HepG2 (cell line): ENCODE measurements at regions not wholly inside any gene's neighbourhood (a gene's known extent, or its start where the extent isn't known, plus 50 kb on each side); places are given as distances from the start of the nearest gene placed in this dataset.

ENCODE experiments used
- ATAC-seq: fragments of 200-7000 bp; cut with Tn5 transposase; 3 replicates; pipeline ENCODE4 v1.9.1; 2020; ENCODE audit warnings: mild to moderate bottlenecking, moderate library complexity
- BruUV-seq: library from RNA; stranded (reverse); fragments of 400-500 nt; replicated peaks from 2 replicates; lab custom pipeline; 2021; lab: Mats Ljungman, UMichigan
- CTCF ChIA-PET: fragments of 300-600 bp; formaldehyde crosslinking; extraction: SDS; loops from one replicate; lab custom pipeline; 2021; ENCODE audit warnings: low total read pairs, inconsistent platforms, low intra/inter-chr PET ratio; lab: Yijun Ruan, JAX
- POLR2A ChIA-PET: fragments of 350-600 bp; sonication (Branson Sonifier 250); formaldehyde crosslinking; loops from one replicate; lab custom pipeline; 2020; ENCODE audit warnings: antibody characterized with exemption, inconsistent platforms; lab: Yijun Ruan, JAX
- DNase-seq: peaks from one replicate; pipeline ENCODE4 v3.0.0-alpha.2; 2015; ENCODE audit warnings: low spot score
- FAIRE-seq: peaks from 3 replicates; lab custom pipeline; 2011; peaks lifted over from hg19 to GRCh38; lab: Jason Lieb, UNC
- H2AFZ ChIP-seq: one replicate; pipeline ENCODE4 v1.6.1; 2011; ENCODE audit warnings: low read length, inconsistent platforms
- H3K27ac ChIP-seq: fragments of 300-600 bp; 3 replicates; pipeline ENCODE4 v1.8.0; 2011; ENCODE audit warnings: mixed run types, mild to moderate bottlenecking, mixed read lengths, low read length, inconsistent platforms; ENCODE audit not compliant: insufficient read depth; ENCODE audit errors: extremely low read length
- H3K27me3 ChIP-seq, 2 experiments: fragments of 200-600 bp in 1 of 2; 2 replicates in 1 of 2; 3 replicates in 1 of 2; pipeline versions ENCODE4 v1.6.0 to v1.8.0; 2011; ENCODE audit warnings: low read length in 2 of 2, mild to moderate bottlenecking in 2 of 2, moderate library complexity in 2 of 2, inconsistent platforms in 1 of 2; ENCODE audit not compliant: insufficient read depth in 2 of 2, control insufficient read depth in 1 of 2
- H3K36me3 ChIP-seq, 2 experiments: fragments of 200-600 bp in 1 of 2; replicated peaks in 1 of 2; 2 replicates in 1 of 2; 3 replicates in 1 of 2; pipeline versions ENCODE4 v1.5.1 to v1.8.0; 2011; ENCODE audit warnings: low read length in 2 of 2, inconsistent platforms in 1 of 2; ENCODE audit not compliant: insufficient read depth in 2 of 2, control insufficient read depth in 1 of 2
- H3K4me1 ChIP-seq: 2 replicates; pipeline ENCODE4 v1.5.1; 2012; ENCODE audit warnings: low read length, inconsistent platforms; ENCODE audit not compliant: insufficient read depth
- H3K4me2 ChIP-seq: 2 replicates; pipeline ENCODE4 v1.6.0; 2011; ENCODE audit warnings: low read depth, low read length, inconsistent platforms
- H3K4me3 ChIP-seq, 3 experiments: fragments of 200-600 bp in 1 of 3; sonication (generic), shearing (Covaris generic) in 1 of 3; replicated peaks in 1 of 3; 2 replicates each; pipeline ENCODE4 v1.5.1; 2011 to 2016; ENCODE audit warnings: low read length in 3 of 3, inconsistent platforms in 2 of 3, low read depth in 2 of 3, mild to moderate bottlenecking in 2 of 3, control low read depth in 1 of 3, mixed read lengths in 1 of 3; ENCODE audit not compliant: insufficient read depth in 1 of 3
- H3K79me2 ChIP-seq: one replicate; pipeline ENCODE4 v1.6.1; 2011; ENCODE audit warnings: low read length, inconsistent platforms; ENCODE audit not compliant: insufficient read depth
- H3K9ac ChIP-seq: 2 replicates; pipeline ENCODE4 v1.6.0; 2011; ENCODE audit warnings: mild to moderate bottlenecking, low read depth, low read length, inconsistent platforms; ENCODE audit not compliant: insufficient read depth
- H3K9me3 ChIP-seq: 2 replicates; pipeline ENCODE4 v1.5.1; 2012; ENCODE audit warnings: mild to moderate bottlenecking, low read length
- H4K20me1 ChIP-seq: 2 replicates; pipeline ENCODE4 v1.6.0; 2011; ENCODE audit warnings: inconsistent platforms, mild to moderate bottlenecking, low read length, moderate library complexity; ENCODE audit not compliant: insufficient read depth
- CCAR2 ChIP-seq: fragments of 200-400 bp; formaldehyde crosslinking; optimal IDR thresholded peaks from 2 replicates; pipeline ENCODE3; 2018; ENCODE audit warnings: low read depth, mild to moderate bottlenecking, low read length, moderate library complexity
- GLMP ChIP-seq: sonication (generic); formaldehyde crosslinking; IDR thresholded peaks from 2 replicates; pipeline ENCODE4 v1.9.0; 2021; ENCODE audit warnings: missing genetic modification reagents, mild to moderate bottlenecking, borderline replicate concordance
- MAZ ChIP-seq, 2 experiments: sonication (generic) in 1 of 2; formaldehyde crosslinking in 1 of 2; IDR thresholded peaks; 2 replicates each; pipeline versions ENCODE4 v1.5.0 to v1.6.1; 2012 to 2020; ENCODE audit warnings: low read depth in 2 of 2, mild to moderate bottlenecking in 2 of 2, borderline replicate concordance in 1 of 2, improper control_type of control experiment in 1 of 2, low read length in 1 of 2, missing genetic modification reagents in 1 of 2, moderate library complexity in 1 of 2
- PCBP1 ChIP-seq: fragments of 200-400 bp; formaldehyde crosslinking; IDR thresholded peaks from 2 replicates; pipeline ENCODE4 v1.6.1; 2017; ENCODE audit warnings: mild to moderate bottlenecking, low read depth, low read length, borderline replicate concordance
- ZMAT3 ChIP-seq: sonication (generic); formaldehyde crosslinking; conservative IDR thresholded peaks from 2 replicates; pipeline ENCODE4 v1.7.0; 2021; ENCODE audit warnings: missing genetic modification reagents
- ZNF251 ChIP-seq: sonication (generic); formaldehyde crosslinking; IDR thresholded peaks from 2 replicates; pipeline ENCODE4 v1.9.0; 2021; ENCODE audit warnings: mild to moderate bottlenecking, missing genetic modification reagents
- ZNF552 ChIP-seq: sonication (generic); formaldehyde crosslinking; IDR thresholded peaks from 2 replicates; pipeline ENCODE4 v1.9.0; 2022; ENCODE audit warnings: missing genetic modification reagents, mild to moderate bottlenecking, borderline replicate concordance
- ZNF567 ChIP-seq: sonication (generic); formaldehyde crosslinking; IDR thresholded peaks from 2 replicates; pipeline ENCODE4 v1.8.1; 2023; ENCODE audit warnings: mild to moderate bottlenecking, missing genetic modification reagents, borderline replicate concordance
- WGBS: methylation state at CpG from one replicate; pipeline ENCODE4 v1.1.6; 2017; ENCODE audit warnings: low lambda C conversion rate; 5-methylcytosine and 5-hydroxymethylcytosine counted together
- in situ Hi-C: cut with HindIII; loops from 2 replicates; pipeline ENCODE4 v1.10.0; 2017; ENCODE audit warnings: low pct_unique_long_range_greater_than_20kb; ENCODE audit not compliant: extremely low pct_ligation_motif_present
- intact Hi-C: fragments of 100-400 bp; cut with micrococcal nuclease; formaldehyde crosslinking; loops from one replicate; pipeline ENCODE4 v1.10.0; 2022; ENCODE audit not compliant: unreplicated experiment
- TF ChIP-seq, protein P1 (sequence below): sonication (generic); formaldehyde crosslinking; IDR thresholded peaks from 2 replicates; pipeline ENCODE4 v1.4.0; 2020; ENCODE audit warnings: missing genetic modification reagents
- TF ChIP-seq, protein P2 (sequence below): sonication (generic); formaldehyde crosslinking; IDR thresholded peaks from 2 replicates; pipeline ENCODE4 v1.5.0; 2020; ENCODE audit warnings: mild to moderate bottlenecking, missing genetic modification reagents, borderline replicate concordance

DNA sequence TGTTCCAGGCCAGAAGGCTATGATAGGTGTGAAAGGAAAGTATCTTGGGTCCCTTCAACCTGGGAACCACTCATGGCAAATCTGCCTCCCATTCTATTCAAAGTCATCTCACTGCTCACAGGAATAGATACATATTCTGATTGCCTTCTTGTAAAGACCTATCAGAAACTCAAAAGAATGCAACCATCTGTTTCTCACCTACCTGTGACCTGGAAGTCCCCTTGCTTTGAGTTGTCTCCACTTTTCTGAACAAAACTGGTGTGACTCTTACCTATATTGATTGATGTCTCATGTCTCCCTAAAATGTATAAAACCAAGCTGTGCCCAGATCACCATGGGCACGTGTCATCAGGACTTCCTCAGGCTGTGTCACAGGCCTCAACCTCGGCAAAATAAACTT, 1149.3 kb downstream of the NSUN3 start:
- H3K9me3 ChIP-seq = 0 out of 2 replicates have a peak, but pooled peaks cover 9% of the 10 kb centered on the region
- no peaks in the 10 kb centered on the region for H3K27me3 ChIP-seq
- FAIRE-seq (no peak), ATAC-seq (no peak), DNase-seq (no peak)
- no peaks in the 10 kb centered on the region for H3K79me2 ChIP-seq
- in situ Hi-C loops = no loop called here
- H3K36me3 ChIP-seq = no peaks in the 10 kb centered on the region
- 0% methylated on average over 2 of the region's 2 CpGs for WGBS
- CTCF ChIA-PET = no interaction called here
- H3K27ac ChIP-seq = no peak overlapping the region
- no peak overlapping the region for H3K4me3 ChIP-seq
- no peak overlapping the region for H3K9ac ChIP-seq
- H3K4me2 ChIP-seq = no peak overlapping the region
- H3K4me1 ChIP-seq = no peaks in the 10 kb centered on the region
- H4K20me1 ChIP-seq = no peaks in the 10 kb centered on the region
- no TSS peak for BruUV-seq
- POLR2A ChIA-PET = no interaction called here
- intact Hi-C loops = no loop called here
- no peak overlapping the region for H2AFZ ChIP-seq
- TF ChIP-seq, protein P1, sequence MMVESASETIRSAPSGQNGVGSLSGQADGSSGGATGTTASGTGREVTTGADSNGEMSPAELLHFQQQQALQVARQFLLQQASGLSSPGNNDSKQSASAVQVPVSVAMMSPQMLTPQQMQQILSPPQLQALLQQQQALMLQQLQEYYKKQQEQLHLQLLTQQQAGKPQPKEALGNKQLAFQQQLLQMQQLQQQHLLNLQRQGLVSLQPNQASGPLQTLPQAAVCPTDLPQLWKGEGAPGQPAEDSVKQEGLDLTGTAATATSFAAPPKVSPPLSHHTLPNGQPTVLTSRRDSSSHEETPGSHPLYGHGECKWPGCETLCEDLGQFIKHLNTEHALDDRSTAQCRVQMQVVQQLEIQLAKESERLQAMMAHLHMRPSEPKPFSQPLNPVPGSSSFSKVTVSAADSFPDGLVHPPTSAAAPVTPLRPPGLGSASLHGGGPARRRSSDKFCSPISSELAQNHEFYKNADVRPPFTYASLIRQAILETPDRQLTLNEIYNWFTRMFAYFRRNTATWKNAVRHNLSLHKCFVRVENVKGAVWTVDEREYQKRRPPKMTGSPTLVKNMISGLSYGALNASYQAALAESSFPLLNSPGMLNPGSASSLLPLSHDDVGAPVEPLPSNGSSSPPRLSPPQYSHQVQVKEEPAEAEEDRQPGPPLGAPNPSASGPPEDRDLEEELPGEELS (CRISPR knock-in tag) = no peak
- TF ChIP-seq CCAR2 (no peak), ZNF567 (CRISPR knock-in tag) (no peak), GLMP (no peak), MAZ (IDR thresholded peaks at IDR 0.05; ENCODE audit: borderline replicate concordance, low read depth, low read length) (no peak), MAZ (CRISPR knock-in tag; IDR thresholded peaks at IDR 0.05; ENCODE audit: low read depth) (no peak), ZNF251 (CRISPR knock-in tag) (no peak), ZMAT3 (no peak), PCBP1 (no peak), ZNF552 (CRISPR knock-in tag) (no peak)
- TF ChIP-seq, protein P2, sequence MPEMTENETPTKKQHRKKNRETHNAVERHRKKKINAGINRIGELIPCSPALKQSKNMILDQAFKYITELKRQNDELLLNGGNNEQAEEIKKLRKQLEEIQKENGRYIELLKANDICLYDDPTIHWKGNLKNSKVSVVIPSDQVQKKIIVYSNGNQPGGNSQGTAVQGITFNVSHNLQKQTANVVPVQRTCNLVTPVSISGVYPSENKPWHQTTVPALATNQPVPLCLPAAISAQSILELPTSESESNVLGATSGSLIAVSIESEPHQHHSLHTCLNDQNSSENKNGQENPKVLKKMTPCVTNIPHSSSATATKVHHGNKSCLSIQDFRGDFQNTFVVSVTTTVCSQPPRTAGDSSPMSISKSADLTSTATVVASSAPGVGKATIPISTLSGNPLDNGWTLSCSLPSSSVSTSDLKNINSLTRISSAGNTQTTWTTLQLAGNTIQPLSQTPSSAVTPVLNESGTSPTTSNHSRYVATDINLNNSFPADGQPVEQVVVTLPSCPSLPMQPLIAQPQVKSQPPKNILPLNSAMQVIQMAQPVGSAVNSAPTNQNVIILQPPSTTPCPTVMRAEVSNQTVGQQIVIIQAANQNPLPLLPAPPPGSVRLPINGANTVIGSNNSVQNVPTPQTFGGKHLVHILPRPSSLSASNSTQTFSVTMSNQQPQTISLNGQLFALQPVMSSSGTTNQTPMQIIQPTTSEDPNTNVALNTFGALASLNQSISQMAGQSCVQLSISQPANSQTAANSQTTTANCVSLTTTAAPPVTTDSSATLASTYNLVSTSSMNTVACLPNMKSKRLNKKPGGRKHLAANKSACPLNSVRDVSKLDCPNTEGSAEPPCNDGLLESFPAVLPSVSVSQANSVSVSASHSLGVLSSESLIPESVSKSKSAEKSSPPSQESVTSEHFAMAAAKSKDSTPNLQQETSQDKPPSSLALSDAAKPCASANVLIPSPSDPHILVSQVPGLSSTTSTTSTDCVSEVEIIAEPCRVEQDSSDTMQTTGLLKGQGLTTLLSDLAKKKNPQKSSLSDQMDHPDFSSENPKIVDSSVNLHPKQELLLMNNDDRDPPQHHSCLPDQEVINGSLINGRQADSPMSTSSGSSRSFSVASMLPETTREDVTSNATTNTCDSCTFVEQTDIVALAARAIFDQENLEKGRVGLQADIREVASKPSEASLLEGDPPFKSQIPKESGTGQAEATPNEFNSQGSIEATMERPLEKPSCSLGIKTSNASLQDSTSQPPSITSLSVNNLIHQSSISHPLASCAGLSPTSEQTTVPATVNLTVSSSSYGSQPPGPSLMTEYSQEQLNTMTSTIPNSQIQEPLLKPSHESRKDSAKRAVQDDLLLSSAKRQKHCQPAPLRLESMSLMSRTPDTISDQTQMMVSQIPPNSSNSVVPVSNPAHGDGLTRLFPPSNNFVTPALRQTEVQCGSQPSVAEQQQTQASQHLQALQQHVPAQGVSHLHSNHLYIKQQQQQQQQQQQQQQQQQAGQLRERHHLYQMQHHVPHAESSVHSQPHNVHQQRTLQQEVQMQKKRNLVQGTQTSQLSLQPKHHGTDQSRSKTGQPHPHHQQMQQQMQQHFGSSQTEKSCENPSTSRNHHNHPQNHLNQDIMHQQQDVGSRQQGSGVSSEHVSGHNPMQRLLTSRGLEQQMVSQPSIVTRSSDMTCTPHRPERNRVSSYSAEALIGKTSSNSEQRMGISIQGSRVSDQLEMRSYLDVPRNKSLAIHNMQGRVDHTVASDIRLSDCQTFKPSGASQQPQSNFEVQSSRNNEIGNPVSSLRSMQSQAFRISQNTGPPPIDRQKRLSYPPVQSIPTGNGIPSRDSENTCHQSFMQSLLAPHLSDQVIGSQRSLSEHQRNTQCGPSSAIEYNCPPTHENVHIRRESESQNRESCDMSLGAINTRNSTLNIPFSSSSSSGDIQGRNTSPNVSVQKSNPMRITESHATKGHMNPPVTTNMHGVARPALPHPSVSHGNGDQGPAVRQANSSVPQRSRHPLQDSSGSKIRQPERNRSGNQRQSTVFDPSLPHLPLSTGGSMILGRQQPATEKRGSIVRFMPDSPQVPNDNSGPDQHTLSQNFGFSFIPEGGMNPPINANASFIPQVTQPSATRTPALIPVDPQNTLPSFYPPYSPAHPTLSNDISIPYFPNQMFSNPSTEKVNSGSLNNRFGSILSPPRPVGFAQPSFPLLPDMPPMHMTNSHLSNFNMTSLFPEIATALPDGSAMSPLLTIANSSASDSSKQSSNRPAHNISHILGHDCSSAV = no peak
